NCI-H2081 (cell line): ENCODE measurements at regions not wholly inside any gene's neighbourhood (a gene's known extent, or its start where the extent isn't known, plus 50 kb on each side); places are given as distances from the start of the nearest gene placed in this dataset.

Experiments used
- DNase-seq, 2 experiments: peaks; one replicate each; lab custom pipeline; 2025; lab: John Stamatoyannopoulos, UW

DNA sequence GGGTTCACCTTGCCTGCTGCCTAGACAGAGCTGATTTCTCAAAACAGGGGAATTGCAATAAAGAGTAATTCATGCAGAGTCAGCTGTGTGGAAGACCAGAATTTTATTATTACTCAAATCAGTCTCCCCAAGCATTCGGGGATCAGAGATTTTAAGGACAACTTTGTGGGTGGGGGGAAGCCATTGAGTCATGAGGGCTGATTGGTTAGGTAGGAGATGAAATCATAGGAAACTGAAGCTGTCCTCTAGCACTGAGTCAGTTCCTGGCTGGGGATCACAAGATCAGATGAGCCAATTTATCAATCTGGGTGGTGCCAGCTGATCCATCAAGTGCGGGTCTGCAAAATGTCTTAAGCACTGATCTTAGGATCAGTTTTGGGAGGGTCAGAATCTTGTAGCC lies 159.1 kb upstream of the MAP1B start:
- no peak for DNase-seq

DNA sequence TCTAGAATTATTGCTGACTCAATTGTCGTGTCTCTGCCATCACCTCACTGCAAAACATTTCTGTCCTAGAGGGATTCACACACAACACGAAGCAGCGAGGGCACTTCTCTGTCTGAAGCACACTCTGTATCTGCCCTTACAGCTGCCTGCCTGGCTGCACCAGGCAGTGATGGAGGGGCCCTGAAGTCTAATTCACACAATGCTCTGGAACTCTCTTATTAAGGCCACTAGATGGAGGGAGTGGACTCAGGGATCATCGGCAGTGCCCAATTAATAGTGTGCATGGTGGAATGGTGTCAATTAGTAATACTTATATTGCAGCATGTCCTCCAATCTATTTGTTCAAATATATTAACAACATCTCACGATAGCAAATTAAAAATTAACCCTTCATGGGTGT lies 157.5 kb upstream of the MAP1B start:
- DNase-seq, result no peak

DNA sequence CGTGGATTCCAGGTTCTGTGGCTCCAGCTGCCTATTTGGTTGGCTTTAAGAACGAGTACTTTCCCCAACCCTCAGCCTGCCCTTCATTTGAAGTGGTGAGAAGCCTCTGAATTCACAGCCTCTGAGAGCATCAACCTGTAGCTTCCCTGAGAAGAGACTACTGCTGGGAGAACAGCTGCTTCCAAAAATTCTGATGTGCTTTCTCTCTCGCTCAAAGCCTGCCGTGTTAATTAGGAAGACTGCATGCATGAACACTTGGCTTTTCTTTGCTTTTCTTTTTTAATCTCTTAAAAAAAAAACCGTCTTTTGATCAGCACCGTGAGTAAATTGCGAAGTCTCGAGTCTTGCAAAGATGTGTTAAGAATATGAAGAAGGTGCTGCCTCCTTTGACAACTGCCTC lies 153.4 kb upstream of the MAP1B start:
- no peak for DNase-seq

DNA sequence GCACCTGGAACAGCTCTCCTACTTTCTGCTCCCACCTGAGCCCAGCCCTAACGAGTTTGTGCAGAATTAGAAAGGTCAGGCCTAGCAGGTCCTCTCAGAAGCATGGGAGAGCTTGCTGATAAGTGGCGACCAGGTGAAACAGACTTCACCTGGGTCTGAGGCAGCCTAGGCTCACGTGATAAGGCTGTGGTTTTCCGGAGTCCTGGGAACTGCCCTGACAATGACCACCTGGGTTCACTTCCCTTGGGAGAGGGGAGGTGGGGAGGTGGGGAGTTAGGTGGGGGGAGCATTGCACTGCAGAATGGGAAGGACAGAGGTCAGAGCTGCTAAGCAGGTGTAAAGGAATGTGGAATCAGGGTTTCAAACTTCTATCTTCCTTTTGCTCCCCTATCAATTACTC lies 152.9 kb upstream of the MAP1B start:
- DNase-seq, result no peak

DNA sequence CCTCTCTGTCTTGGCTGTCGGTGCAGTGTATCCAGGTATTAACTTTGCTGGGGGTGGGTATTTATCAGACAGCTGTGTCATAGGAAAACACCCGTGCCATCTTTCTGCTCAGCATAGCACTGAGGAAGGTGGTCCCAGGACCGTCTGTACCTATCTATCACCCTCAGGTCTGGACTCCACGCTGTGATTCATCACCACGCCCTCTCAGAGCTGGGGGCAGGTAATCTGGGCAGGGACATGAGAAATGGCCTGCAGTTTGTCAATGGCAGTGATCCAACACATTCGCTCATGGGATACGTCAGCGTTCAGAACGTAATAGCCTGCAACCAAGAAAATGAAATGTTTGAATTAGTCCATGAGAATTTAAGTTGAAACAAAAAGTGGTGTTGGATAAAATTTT lies 151.6 kb upstream of the MAP1B start:
- DNase-seq, result peak; percentile 57 to 87

DNA sequence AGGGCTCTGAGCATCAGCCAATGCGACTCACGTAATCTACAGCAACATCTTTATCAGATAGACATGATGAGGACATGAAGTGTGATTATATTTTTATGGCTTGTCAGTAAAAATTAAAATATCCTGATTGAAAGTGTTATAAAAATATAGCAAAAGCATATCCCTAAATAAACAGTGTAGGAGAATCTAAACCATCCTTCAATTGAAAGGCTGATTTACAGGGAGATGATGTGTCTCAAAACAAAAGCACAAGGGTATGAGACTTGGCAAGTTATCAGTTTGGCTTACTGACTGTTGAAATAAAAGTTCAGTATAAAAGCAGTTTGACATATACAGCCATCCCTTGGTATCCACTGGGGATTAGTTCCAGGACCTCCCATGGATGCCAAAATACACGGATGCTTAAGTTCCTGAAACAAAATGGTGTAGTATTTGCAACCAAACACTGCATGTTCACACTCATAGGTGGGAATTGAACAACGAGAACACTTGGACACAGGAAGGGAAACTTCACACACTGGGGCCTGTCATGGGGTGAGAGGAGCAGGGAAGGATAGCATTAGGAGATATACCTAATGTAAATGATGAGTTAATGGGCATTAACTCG lies 149.9 kb upstream of the MAP1B start:
- no peak for DNase-seq

DNA sequence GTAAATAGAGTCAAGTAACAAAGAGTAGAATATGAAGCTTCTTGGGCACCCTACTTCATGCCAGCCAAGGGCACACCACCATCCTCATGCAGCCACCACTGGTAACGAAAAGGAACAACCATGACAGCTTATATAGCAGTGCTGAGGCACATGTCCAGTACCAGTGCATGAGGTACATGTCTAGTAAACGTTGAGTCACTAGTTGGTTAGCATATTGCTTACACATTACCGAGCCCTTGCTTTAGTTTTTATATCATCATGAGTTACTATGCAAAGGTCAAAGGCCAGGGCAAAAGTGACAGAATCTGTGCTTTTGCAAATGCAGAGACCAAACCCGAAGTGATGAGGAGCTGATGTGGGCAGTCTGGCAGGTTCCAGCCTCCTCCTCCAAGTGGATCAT lies 147.1 kb upstream of the MAP1B start:
- DNase-seq, result no peak

DNA sequence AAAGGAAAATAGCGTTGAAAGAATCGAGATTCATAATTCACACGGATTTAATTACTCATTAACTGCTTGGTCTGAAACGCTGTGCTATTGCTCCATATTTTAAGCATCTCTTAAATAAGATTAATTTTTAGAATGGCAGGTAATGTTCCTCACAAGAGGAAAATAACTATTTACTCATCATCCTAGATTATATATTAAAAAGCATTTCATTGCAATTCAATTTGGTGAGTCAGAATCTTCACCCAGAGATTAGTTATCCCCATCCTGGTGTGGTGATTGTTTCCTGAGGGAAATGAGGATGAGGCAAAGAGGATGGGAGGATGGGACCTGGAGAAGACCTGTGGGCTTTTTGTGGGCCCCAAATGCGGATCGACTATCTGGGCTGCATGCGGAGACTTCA lies 145.5 kb upstream of the MAP1B start:
- DNase-seq, result no peak

DNA sequence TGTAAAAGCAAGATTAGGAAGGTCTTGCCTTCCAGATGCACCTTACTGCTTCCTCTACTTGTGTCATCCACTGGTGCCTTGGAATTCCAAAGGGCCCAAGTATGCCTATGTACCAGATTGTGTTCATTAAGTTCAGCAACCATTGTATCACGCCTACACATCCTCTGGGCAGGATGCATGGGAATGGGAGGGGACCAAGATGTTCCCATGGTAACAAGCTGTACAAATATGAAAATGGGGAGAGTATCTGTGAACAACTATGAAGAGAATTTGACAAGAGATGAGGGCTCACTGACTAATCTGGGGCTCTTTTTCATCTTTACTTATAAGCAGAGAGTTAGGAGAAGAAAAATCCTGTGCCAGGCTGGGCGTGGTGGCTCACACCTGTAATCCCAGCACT lies 137.8 kb upstream of the MAP1B start:
- DNase-seq, result no peak

DNA sequence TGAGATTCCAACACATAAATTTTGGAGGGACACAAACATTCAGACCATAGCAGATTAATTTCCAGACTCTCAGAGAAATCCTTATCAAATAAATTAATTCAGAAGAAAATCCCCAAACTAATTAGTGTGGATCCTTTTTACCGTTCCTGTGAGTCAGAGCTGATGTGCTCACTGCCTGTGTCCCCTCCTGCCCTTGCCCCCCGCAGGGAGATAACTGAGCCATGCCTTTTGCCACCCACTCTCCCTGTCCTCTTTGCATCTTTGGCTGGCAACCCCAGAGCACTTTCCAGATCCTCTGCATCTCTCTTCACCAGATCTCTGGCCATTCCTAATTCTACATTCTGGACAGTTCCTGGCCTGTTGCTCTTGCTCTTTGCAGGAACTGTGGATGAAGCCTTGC lies 135.4 kb upstream of the MAP1B start:
- no peak for DNase-seq

DNA sequence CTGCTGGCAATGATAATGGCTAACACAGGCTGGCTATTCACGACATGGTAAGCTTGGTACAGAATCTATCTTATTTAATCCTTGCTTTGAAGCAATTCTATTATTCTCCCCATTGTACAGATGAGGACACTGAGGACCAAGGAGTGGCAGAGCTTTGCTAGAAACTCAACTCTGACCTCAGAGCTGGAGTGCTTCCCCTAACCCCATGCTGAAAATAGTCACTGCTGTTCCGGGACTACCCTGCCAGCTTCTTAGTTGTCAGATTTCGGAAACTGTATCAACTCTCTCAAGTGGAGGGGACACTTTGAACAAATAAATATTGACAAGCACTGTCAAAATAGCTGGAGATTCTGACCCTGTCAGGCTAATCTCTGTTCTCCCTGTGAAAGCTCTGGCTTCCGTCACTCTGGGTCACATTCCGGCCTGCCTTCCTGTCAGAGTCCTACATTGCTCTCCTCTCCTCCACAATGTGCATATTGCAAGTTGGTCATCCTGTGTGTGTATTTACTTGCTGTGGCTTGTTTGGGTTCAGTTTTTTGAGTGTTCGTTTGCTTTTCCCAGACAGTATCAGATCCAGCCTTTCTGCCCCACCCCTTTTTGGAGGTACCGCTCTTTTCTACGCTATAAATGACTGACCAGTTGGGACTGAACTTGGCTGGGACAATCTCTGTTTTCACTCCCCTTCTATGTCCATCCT lies 134.3 kb upstream of the MAP1B start:
- no peak for DNase-seq

DNA sequence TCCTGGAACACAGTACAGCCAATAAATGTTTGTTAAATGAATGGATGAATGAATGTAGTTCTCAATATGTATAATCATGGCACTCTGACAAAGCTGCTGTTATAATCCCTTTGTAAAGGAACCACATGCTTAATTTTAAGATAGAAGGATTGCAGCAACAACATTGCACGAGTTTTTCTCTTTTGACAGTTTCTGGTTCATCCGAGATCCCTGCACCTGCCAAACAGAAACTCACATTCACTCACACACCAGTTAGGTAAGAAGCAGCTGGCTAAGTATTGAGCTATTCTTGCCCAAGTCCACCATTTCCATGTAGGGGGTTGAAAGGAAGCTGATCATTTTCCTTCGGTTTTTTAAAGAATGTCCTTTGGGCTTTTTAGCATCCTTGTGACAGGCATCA lies 133.7 kb upstream of the MAP1B start:
- DNase-seq, result no peak

DNA sequence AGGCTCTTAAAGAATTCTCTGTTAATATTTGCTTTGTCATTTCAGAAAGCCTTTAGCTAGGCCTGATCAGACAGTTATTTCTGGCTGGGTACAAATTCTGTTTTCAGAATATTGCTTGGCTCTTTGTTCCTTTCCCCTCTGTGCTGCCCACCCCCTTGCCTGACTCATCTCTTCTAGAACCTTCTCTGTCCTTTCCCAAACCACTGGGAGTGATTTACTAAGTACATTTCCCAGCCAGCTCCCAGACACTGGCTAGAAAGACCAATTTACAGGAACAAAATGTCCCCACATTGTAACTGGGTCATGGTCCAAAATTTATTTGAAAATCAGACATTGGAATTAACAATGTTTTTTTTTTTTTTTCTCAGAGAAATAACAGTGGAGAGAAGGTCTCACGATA lies 133.1 kb upstream of the MAP1B start:
- no peak for DNase-seq

DNA sequence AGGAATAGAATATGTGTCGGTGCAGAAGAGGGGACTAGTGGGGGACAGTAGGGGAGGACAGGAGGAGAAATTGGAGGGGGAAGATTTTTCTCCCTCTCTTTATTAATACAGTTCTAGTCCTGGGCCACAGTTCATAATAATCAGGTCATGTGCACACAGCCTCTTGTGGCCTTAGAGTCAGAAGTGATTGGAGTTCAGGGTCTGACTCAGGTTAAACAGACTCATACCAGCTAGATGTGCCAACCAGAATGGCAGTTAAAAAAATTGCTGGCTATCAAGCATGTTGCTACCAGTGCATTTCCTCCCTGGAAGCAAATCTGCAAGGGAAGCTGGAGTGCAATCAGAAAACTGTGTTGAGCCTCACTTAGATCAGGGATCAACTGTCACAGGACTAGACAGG lies 132.7 kb upstream of the MAP1B start:
- no peak for DNase-seq

DNA sequence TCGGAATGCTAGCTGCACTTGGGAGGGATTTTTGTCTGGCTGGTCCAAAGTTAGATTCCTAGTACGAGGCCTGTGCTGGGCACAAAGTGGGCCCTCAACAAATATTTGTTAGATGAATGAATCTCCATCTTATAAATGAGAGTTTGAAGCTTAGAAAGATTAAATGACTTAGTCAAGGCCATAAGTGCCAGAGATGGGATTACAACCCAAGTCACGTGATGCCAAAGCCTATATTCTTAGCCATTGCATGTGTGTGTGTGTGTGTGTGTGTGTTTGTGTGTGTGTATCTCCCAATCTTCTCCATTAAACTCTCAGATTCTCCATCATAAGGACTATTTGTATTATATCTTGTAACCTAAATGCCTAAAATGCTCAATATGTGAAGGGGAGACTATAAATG lies 130.8 kb upstream of the MAP1B start:
- DNase-seq, result no peak

DNA sequence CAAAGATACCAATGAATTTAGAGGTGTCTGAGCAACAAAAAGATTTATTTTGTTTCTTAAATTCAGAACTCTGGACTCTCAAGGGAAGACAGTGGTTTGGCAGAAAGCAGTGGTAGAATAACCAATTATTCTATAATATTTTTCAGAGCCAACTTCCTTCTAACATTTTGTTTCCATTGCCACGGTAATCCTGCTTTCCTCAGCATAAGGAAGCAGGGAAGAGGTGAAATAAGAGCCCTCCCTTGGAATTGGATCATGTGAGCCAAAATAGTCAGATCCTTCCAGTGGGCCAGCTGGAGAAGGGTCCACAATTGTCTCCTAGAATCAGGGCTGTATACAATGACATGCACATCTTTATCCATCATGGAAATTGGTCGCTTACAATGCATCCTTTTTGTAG lies 130.0 kb upstream of the MAP1B start:
- DNase-seq, result no peak

DNA sequence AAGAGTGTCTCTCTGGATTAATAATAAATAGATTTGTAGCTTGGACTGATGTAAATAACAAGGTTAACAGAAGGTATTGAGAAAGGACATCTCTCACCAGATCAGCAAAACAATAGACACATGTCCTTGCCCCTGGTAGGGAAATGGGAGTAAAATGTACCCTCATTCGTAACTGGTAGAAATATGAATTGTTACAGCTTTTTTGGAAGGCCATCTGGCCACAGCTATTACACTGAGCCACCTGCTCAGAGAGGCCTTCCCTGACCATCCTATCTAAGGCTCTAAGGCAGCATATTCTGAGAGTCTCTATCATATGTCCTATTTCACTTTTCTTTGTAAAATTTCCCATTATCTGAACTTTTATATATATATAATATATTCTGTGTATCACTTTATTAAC lies 129.1 kb upstream of the MAP1B start:
- no peak for DNase-seq

DNA sequence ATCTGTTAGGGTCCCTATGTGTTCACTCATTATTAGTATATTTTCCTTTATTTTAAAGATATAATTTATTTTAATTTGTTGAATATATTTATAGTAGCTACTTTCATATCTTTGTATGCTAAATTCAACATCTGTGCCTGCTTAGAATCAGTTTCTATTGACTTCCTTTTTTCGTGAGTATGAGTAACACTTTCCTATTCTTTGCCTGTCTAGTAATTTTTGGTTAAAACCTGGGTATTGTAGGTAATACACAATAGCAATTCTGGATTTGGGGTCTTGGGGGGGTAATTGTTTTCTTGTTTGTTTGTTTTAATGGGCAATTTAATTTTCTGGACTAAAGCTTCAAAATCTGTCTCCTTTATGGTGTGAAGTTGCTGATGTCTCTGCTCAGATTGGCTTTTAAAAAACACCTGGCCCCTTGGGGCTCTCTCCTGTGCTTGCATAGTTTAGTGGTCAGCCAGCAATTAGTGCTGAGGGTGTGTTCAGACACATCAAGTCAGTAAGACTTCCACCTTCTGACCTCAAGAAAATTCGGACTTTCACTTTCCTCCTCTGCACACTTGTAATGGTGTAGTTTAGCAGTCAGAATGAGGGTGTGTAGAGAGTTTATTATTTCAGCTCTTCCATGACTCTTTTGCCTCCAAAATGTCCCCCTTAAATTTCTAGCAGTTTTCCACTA lies 124.4 kb upstream of the MAP1B start:
- no peak for DNase-seq

DNA sequence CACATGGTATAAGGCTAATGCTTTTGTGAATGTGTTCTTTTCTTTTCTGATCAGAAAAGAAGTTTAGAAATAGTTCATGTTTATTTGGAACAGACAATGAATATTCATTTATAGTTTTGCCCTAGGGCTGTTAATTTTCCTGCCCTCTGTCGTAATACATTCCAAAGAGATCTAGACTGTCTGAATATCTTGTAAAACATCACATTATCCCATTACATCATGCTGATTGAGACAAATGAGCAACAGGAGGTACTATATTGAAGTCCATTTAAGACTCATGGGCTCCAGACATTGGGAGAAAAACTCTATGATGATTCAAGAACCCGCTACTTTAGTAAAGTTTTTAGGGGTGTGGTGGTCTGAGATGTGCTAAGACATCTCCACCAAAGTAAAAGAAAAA lies 121.2 kb upstream of the MAP1B start:
- DNase-seq, result no peak

DNA sequence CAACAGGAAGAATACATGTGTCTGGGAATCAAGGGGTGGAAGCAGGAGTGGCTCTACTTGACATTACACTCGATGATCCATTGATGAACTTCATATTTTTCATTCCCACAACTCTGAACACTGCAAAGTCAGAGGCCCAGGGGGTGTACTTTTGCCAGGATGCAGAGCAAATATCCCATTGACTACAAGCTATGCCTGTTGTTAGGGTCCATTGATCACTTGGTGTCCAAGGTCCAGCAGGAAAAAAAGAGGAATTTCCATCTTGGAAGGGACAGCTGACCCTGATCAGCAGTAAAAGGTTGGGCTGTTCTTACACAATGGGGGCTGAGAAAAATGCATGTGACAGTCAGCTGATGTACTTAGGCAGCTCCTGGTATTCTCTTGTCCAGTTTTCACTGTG lies 118.5 kb upstream of the MAP1B start:
- DNase-seq, result no peak

DNA sequence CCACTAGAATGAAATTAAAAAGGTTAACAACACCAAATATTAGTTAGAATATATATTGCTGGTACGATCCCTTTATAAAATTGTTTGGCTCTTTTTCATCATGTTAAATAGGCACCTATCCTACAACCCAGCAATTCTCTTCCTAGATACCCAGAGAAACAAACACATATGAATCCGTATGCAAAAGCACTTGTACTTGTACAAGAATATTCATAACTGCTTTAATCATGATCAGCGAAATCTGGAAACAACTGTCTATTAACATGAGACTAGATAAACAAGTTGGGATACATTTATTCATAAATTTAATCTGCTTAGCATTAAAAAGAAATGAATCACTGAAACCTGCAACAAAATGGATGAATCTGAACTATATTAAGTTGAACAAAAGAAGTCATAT lies 113.7 kb upstream of the MAP1B start:
- no peak for DNase-seq

DNA sequence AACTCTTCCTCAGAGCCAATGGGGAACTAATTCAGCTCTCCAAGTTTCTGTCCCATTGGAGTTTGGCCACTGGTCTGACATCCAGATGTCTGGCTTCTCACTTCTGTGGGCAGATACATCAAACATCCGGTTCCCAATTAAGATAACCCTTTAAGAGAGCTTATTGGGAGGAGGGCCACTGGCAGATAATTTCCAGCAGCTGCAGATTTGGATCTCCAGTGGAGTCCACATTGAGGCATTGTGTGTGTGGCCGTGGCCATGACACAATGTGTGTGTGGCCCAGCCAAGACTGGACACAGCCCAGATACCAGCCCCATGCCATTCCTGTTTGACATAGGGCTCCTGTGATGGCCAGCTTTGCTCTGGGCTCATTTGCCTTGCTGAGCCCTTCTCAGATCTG lies 110.5 kb upstream of the MAP1B start:
- DNase-seq, result no peak

DNA sequence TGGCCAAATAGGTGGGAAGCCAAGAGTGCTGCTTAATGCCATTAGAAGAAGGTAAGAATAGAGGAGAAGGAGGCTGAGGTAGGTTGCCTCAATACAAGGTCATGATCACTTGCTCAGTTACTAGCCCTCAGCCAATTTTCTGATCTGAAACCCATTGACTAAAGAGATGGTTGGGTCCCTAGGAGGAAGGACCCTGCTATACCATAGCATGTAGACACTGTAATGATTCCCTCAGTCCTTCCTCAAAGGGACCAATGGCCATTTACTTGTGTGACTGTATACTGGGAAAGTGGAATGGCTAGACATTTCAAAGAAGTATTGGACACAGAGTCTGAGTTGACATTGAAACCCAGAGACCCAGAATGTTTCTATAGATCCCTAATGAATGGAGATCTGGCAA lies 108.5 kb upstream of the MAP1B start:
- DNase-seq, result no peak

DNA sequence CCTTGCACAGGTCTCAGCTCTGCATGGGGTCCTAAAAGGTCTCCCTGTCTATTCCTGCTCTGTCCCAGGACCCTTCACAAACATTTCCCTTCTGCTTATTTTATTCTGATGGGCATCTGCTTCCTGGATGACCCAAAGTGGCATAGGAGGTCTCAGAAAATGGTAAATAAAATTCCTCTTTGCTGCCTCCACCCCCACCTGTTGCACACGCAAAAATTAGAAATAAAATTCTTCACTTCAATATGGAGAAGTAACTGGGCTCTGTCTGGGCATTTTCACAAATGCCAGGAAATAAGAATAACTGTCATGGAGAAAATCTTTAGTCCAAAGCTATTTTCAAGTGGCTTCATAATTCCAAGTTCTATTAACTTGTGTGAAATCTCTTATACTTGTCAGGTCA lies 106.6 kb upstream of the MAP1B start:
- DNase-seq, result no peak
